Fibroblast of lung (primary cell): ENCODE measurements at regions not wholly inside any gene's neighbourhood (a gene's known extent, or its start where the extent isn't known, plus 50 kb on each side); places are given as distances from the start of the nearest gene placed in this dataset.

Source experiments
- CTCF ChIP-seq, 2 donors: IDR thresholded peaks in 1 of 2; conservative IDR thresholded peaks in 1 of 2; 1 replicate in 1 of 2; 2 replicates in 1 of 2; pipeline ENCODE4 v1.5.1; 2011 to 2012; ENCODE audit warnings: low read length in 2 of 2, control low read depth in 1 of 2, inconsistent platforms in 1 of 2, low read depth in 1 of 2, mild to moderate bottlenecking in 1 of 2
- EZH2 ChIP-seq: IDR thresholded peaks from 2 replicates; pipeline ENCODE4 v1.5.1; 2012; ENCODE audit warnings: low read length, control low read depth, mild to moderate bottlenecking; ENCODE audit errors: missing control alignments

DNA sequence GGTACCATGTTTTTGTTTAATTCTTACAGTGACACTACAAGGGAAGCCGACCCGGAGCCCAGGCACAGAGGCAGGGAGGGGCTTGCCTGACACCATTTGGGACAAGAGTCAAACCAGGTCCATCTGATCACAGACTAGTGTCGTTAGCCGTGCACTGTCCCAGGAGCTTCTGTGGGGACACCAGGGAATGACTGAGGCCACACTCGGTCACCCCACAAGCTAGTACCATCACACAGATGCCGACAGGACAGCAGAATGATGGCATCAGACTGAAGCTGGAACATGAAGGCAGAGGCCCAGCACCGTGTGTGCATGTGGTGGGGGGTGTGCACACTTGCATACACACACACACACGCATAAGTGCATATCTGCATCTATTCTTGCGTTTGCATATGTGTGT is 61.5 kb upstream of the NECTIN1 start:
- TF ChIP-seq CTCF (conservative IDR thresholded peaks at IDR 0.05 in 1 of 2, IDR thresholded peaks at IDR 0.05 in 1 of 2; ENCODE audit: low read depth in 1 of 2, low read length in 2 of 2) (no peak), EZH2 (no peak)
